Effector memory CD4-positive, alpha-beta T cell (primary cell): ENCODE measurements at regions not wholly inside any gene's neighbourhood (a gene's known extent, or its start where the extent isn't known, plus 50 kb on each side); places are given as distances from the start of the nearest gene placed in this dataset.

Experiments used
- DNase-seq, 3 donors: peaks; one replicate each; pipeline ENCODE4 v3.0.0-alpha.2; 2020
- H3K27ac ChIP-seq: 2 replicates; pipeline ENCODE4 v1.7.0; 2013; ENCODE audit warnings: mild to moderate bottlenecking, low read length, moderate library complexity; ENCODE audit not compliant: insufficient read depth, poor library complexity, severe bottlenecking
- H3K27me3 ChIP-seq: replicated peaks from 2 replicates; pipeline ENCODE4 v1.7.0; 2013; ENCODE audit warnings: mild to moderate bottlenecking, low read length; ENCODE audit not compliant: insufficient read depth, control insufficient read depth, poor library complexity, severe bottlenecking
- H3K36me3 ChIP-seq: 2 replicates; pipeline ENCODE4 v1.7.0; 2013; ENCODE audit warnings: mild to moderate bottlenecking, low read length, moderate library complexity; ENCODE audit not compliant: control insufficient read depth, insufficient read depth
- H3K4me1 ChIP-seq: 2 replicates; pipeline ENCODE4 v1.7.0; 2013; ENCODE audit warnings: low read length, mild to moderate bottlenecking; ENCODE audit not compliant: control insufficient read depth, insufficient read depth, poor library complexity, severe bottlenecking
- H3K4me3 ChIP-seq: 2 replicates; pipeline ENCODE4 v1.7.0; 2013; ENCODE audit warnings: low read length, low read depth, mild to moderate bottlenecking; ENCODE audit not compliant: insufficient read depth, poor library complexity, severe bottlenecking
- H3K9me3 ChIP-seq: 2 replicates; pipeline ENCODE4 v1.7.0; 2013; ENCODE audit warnings: mild to moderate bottlenecking, low read length, moderate library complexity; ENCODE audit not compliant: control insufficient read depth

DNA sequence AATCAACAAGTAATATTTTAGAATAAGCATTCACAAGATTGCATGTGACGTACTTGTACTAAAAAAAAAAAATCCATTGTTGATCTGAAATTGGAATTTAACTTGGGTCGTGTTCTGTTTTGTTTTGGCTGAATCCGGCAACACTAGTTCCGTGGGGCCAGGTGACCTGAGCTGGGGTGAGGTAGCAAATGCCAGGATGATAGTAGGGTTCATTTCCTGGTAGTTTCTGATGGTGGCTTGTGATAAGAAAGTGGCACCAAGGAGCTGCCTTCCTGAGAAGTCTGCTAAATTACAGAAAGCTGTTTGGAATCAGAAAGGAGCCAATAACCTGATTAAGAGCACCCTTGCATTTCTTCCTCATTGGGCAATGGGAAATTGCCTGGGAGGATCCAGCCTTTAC lies 126.4 kb upstream of the DLX2 start:
- no peak for DNase-seq
- H3K4me1 ChIP-seq, result peaks cover 9% of the 10 kb centered on the region
- no peaks in the 10 kb centered on the region for H3K36me3 ChIP-seq
- H3K27me3 ChIP-seq, result no peaks in the 10 kb centered on the region
- no peak overlapping the region for H3K27ac ChIP-seq
- H3K4me3 ChIP-seq, result no peak overlapping the region
- no peaks in the 10 kb centered on the region for H3K9me3 ChIP-seq

DNA sequence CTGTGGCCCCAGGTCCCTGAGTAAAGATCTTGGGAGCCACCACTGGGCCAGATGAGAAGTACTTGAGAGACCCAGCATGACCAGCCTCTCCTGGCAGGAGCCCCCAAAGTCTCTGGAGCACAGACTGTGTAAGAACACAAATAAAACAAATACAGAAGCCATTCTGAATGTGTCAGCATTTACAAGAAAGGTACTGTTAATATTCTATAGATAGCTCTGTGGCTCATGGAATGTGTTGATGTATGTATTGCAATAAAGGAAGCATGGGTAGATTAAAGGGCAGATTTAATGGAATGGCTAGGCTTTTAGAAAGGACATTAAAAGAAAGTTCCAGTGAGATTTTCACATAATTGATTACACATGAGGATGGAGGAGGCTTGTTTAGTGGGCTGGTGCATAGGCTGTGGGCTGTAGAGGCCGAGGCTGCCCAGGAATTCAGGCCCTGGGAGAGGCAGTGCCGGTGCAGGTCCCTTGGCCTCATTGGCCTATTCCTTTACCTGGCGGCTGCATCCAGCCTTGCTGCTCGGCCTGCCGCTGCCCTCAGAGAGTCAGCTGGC lies 127.7 kb upstream of the DLX2 start:
- DNase-seq, result no peak
- Histone ChIP-seq H3K4me3 (no peak overlapping the region), H3K36me3 (no peaks in the 10 kb centered on the region), H3K9me3 (no peaks in the 10 kb centered on the region), H3K27ac (no peak overlapping the region), H3K4me1 (peaks cover 14% of the 10 kb centered on the region), H3K27me3 (peaks cover 5% of the 10 kb centered on the region)

DNA sequence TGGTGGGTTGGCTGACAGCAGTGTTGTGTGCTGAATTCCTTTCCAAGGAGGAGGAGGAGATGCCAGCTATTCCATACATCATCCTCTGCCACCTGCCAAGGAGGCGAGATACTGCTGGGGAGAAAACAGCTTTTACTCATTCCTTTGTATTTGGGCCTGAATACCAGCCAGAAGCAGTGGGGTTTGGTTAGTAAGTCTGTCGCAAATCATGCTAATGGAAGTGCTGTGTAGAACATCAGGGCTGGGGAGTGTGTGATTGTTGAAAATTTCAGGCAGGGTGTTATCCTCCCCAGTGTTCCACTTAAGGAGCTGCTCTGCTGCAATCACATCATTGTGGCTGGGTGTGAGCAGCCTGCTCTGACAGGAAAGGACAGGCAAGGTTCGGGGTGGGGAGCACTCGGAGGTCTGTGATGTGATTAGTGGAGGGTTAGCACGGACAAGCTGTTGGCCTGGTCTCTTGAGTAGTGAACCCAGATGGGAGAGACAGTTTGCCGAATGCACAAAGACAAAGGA lies 128.2 kb upstream of the DLX2 start:
- no peak overlapping the region for H3K4me3 ChIP-seq
- H3K9me3 ChIP-seq, result no peaks in the 10 kb centered on the region
- peaks cover 10% of the 10 kb centered on the region for H3K4me1 ChIP-seq
- H3K27me3 ChIP-seq, result peaks cover 5% of the 10 kb centered on the region
- H3K36me3 ChIP-seq, result no peaks in the 10 kb centered on the region
- no peak overlapping the region for H3K27ac ChIP-seq
- no peak for DNase-seq

DNA sequence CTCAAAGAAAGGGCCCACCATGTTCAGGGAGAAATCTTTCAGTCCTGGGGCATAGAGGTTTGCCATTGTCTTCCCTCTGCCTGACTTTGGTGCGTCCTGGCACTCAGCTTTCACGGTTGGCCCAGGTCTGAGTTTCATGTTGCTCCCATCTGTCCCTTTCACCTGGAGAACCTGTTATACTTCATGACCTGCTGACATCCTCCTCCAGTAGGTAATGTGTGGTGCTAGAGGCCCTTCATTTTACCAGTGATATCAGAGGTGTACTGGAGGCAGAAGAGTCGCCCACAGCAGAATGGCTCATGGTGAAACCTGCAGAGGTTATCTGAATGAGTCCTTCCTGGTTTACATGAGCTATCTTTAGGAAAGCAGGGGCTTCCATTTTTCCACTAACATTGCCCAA lies 128.8 kb upstream of the DLX2 start:
- no peak overlapping the region for H3K4me3 ChIP-seq
- H3K27me3 ChIP-seq, result peaks cover 5% of the 10 kb centered on the region
- peaks cover 5% of the 10 kb centered on the region for H3K4me1 ChIP-seq
- no peaks in the 10 kb centered on the region for H3K36me3 ChIP-seq
- no peak overlapping the region for H3K27ac ChIP-seq
- no peaks in the 10 kb centered on the region for H3K9me3 ChIP-seq
- no peak for DNase-seq

DNA sequence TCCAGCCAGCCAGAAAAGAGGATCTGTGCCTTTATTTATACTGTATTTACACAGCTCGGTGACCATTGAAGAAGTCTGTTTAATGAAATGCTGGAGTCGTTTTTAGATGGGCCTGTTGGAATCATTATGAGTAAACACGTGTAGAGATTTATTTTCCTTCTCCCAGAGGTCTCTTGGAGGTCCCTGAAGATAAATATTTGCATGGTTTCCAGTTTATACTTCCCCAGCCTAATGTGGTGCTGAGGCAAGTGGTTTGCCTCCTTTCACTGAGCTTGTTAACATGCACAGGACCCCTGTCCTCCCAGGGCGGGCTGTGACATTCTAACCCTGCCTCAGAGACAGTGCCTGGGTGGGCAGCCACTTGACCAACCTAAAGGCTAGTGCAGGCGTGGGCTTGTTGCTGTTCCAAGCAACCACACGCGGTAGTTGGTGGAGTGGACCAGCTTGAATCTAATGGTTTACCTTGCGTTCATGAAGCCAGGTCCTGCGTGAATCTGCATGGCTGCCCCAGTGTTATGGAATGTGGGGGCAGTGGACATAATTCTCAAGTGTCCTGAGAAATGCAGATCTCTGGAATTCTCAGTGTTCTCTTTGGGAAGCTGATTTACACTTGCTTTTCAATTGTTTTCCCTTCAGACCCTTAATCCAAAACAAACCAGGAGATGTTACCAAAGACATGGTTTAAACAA lies 130.2 kb upstream of the DLX2 start:
- H3K27ac ChIP-seq, result no peak overlapping the region
- DNase-seq, result no peak
- H3K27me3 ChIP-seq, result peaks cover 5% of the 10 kb centered on the region
- H3K9me3 ChIP-seq, result no peaks in the 10 kb centered on the region
- H3K36me3 ChIP-seq, result no peaks in the 10 kb centered on the region
- H3K4me3 ChIP-seq, result no peak overlapping the region
- peaks cover 4% of the 10 kb centered on the region for H3K4me1 ChIP-seq

DNA sequence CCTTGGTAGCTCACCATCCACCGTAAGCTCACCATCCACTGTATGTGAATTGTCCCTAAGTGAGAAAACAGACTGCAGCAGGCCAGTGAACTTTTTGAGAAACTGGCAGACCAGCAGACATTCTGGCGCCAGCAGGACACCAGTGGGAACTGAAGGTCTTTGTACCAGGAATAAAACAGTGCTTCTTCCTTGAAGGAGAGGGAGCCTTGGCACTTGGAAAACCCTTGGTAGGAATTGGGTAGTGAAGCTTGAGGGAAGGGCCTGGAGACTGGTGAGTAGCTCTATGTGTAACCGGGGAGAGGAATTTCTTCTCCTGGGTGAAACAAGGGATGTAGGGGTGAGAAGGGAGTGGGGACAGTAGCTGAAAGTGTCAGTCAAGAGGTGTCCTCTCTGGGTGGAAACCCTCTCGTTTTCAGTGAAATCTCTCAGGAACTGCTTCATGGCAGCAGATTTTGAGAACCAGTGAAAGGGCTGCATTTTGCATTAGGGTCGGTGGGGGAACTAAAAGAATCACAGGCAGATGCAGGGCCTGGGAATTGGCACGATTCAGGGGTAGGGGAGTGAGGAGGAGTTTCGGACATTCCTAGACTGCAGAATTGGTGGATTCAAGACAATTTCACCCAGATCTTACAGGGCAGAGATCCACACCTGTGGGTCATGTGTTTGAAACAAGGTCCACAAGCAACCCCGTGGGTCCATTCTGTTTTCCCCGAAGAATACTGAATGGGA lies 131.5 kb upstream of the DLX2 start:
- Histone ChIP-seq H3K4me3 (peak overlapping the region; percentile 55), H3K9me3 (no peaks in the 10 kb centered on the region), H3K27me3 (peaks cover 5% of the 10 kb centered on the region), H3K36me3 (no peaks in the 10 kb centered on the region), H3K27ac (no peak overlapping the region), H3K4me1 (peaks cover 4% of the 10 kb centered on the region)
- no peak for DNase-seq

DNA sequence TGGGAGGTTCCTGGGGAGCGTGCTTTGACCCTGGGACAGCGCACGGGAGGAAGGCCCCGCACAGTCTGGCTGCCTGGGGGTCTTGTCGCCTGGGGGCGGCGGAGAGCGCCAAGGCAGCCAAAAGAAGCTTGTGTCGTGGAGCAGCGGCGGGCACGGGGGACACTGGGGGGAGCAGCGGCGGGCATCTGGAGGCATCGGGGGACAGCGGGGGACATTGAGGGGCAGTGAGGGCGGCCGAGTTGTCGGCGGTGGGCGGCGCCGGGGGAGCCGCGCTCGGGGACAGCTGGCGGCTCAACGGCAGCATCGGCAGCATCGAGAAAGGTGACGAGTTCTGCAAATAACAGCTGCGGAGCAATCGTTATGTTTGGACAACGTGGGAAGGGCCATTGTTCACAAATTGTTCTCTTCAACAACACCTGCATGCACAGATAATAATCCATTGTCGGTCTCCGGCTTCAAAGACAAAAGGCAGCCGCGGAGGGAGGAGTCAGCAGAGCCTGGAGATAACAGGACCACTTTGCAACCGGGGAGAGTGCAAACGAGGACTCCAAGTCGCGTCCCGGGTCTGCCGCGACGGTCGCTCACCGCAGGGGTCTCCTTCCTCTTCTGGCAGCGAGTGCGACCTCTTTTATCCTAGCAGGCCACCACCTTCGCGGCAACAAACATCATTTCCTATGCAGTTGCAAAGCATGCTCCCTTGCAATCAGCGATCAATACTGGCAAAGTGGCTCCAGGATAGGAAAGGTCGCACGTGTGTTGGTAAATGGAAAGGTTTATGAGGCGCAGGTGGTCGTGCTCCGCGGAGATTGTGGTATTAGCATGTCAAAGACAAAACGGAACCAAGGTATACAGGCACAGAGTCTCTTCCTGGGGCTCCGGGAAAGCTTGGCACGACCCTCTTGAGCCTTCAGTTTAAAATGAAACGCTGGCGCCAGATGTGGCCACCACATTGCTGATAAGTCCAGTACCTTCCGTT lies 132.3 kb upstream of the DLX2 start:
- H3K36me3 ChIP-seq, result no peaks in the 10 kb centered on the region
- H3K4me1 ChIP-seq, result peaks cover 4% of the 10 kb centered on the region
- peak in 1 of 3 donors; percentile 10 for DNase-seq
- H3K9me3 ChIP-seq, result no peaks in the 10 kb centered on the region
- no peak overlapping the region for H3K27ac ChIP-seq
- H3K27me3 ChIP-seq, result peaks cover 5% of the 10 kb centered on the region
- peak overlapping the region; percentile 55 for H3K4me3 ChIP-seq

DNA sequence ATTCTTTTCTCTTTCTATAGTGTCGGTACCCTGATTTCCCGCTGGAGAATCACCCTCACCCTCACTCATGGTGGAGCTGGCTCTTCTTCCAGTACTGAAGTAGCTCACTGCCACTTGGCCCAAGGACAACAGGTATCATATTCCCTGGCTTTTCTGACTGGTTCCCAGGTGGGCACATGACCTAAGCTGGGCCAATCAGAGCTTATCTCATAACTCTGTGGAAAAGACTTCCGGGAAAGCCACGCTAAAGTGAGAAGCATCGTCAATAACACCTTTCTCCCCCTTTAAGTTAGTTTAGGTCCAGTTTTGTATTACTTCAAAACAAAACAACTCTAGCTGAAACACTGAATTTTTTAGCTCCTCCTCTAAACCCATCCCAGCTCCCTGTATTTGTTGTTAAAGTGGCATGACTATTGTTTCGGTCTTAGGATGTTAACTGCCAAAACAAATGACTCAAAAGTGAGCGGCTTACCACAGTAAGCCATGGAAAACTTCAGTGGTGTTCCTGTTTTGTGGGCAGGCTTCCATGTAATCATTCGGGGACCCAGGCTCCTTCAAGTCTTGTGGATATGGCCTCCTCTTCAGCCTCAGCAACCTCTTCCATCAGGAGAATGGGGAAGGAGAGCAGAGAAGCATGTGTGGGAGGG lies 137.4 kb upstream of the DLX2 start:
- H3K36me3 ChIP-seq, result no peaks in the 10 kb centered on the region
- DNase-seq, result no peak
- H3K4me3 ChIP-seq, result no peak overlapping the region
- no peaks in the 10 kb centered on the region for H3K4me1 ChIP-seq
- H3K27me3 ChIP-seq, result no peaks in the 10 kb centered on the region
- no peak overlapping the region for H3K27ac ChIP-seq
- no peaks in the 10 kb centered on the region for H3K9me3 ChIP-seq

DNA sequence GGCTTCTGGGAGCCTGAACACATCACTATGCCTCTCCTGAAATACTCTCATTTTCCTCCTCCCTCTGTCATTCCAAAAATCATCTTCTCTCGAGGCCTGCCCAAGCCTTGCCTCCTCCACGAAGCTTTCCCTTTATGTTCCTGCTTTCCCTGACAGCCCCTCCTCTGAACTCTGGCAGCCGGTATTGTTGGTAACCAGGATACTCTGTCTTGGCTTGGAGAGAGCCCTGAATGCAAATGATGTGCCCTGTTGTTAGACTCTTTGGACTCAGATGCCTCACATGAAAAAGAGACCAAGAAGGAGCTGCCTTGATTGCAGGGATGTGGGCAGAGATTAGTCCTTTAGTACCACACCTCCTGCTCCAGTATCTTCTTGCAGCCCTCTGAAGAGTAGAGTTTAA lies 138.5 kb upstream of the DLX2 start:
- Histone ChIP-seq H3K36me3 (no peaks in the 10 kb centered on the region), H3K9me3 (no peaks in the 10 kb centered on the region), H3K4me1 (no peaks in the 10 kb centered on the region), H3K27ac (no peak overlapping the region), H3K4me3 (no peak overlapping the region), H3K27me3 (no peaks in the 10 kb centered on the region)
- no peak for DNase-seq
